ENCODE measurements at regions not wholly inside any gene's neighbourhood (a gene's known extent, or its start where the extent isn't known, plus 50 kb on each side); places are given as distances from the start of the nearest gene placed in this dataset.
"Not testable (repeated sequence)": the region's sequence is repeated elsewhere in the genome, so short reads cannot be mapped to it uniquely, and the experiment has no call there.

- WGBS (ENCODE audit: insufficient coverage) = 100% methylated on average over 1 of the region's 3 CpGs
Measured at GRCh38 chr6:57901445-57901844, 584.0 kb downstream of the PRIM2 start.

GRCh38 chr6:57904356-57904755 lies 586.9 kb downstream of the PRIM2 start:
- not testable (repeated sequence) for H3K36me3 ChIP-seq (replicated peaks in 1 of 2; ENCODE audit: control insufficient read depth in 1 of 2, insufficient read depth in 2 of 2, low read length in 2 of 2)

More at GRCh38 chr6:57901445-57901844, 584.0 kb downstream of the PRIM2 start:
- H3K9me3 Mint-ChIP-seq; H3K9me3 ChIP-seq (replicated peaks in 1 of 2; ENCODE audit: control insufficient read depth in 1 of 2, insufficient read depth in 1 of 2, low read length in 2 of 2); intact Hi-C loops (cut with micrococcal nuclease); H3K27me3 ChIP-seq (ENCODE audit: control insufficient read depth in 2 of 2, insufficient read depth in 2 of 2, low read length in 2 of 2); H3K4me1 ChIP-seq (ENCODE audit: control insufficient read depth in 1 of 2, insufficient read depth in 2 of 2, low read length in 2 of 2); H3K4me3 Mint-ChIP-seq; H3K4me1 Mint-ChIP-seq; DNase-seq; H4K20me1 ChIP-seq (ENCODE audit: insufficient read depth, low read length); H3K36me3 ChIP-seq (replicated peaks in 1 of 2; ENCODE audit: control insufficient read depth in 1 of 2, insufficient read depth in 2 of 2, low read length in 2 of 2); H3K4me2 ChIP-seq (replicated peaks; ENCODE audit: extremely low read depth, low read length, poor library complexity, severe bottlenecking); H3K27me3 Mint-ChIP-seq (ENCODE audit: low read depth in 3 of 3); H2AFZ ChIP-seq (ENCODE audit: insufficient read depth, low read depth, low read length, poor library complexity, severe bottlenecking); H3K36me3 Mint-ChIP-seq; H3K79me2 ChIP-seq (ENCODE audit: insufficient read depth, low read length); H3K9ac ChIP-seq (ENCODE audit: insufficient read depth, low read length, poor library complexity, severe bottlenecking); H3K4me3 ChIP-seq (replicated peaks in 1 of 3; ENCODE audit: low read depth in 2 of 3, low read length in 3 of 3); H3K27ac Mint-ChIP-seq; H3K27ac ChIP-seq (ENCODE audit: low read depth in 1 of 2, low read length in 2 of 2): not testable (repeated sequence)

GRCh38 chr6:57915300-57915699 lies 597.9 kb downstream of the PRIM2 start:
- H3K4me1 ChIP-seq (ENCODE audit: control insufficient read depth in 1 of 2, insufficient read depth in 2 of 2, low read length in 2 of 2); H3K9ac ChIP-seq (ENCODE audit: insufficient read depth, low read length, poor library complexity, severe bottlenecking); H3K9me3 Mint-ChIP-seq; H4K20me1 ChIP-seq (ENCODE audit: insufficient read depth, low read length); H3K4me1 Mint-ChIP-seq; H3K36me3 ChIP-seq (replicated peaks in 1 of 2; ENCODE audit: control insufficient read depth in 1 of 2, insufficient read depth in 2 of 2, low read length in 2 of 2); H3K4me2 ChIP-seq (replicated peaks; ENCODE audit: extremely low read depth, low read length, poor library complexity, severe bottlenecking); H3K4me3 Mint-ChIP-seq; H3K27ac Mint-ChIP-seq; H3K27me3 ChIP-seq (ENCODE audit: control insufficient read depth in 2 of 2, insufficient read depth in 2 of 2, low read length in 2 of 2); DNase-seq; H3K27me3 Mint-ChIP-seq (ENCODE audit: low read depth in 3 of 3); H3K9me3 ChIP-seq (replicated peaks in 1 of 2; ENCODE audit: control insufficient read depth in 1 of 2, insufficient read depth in 1 of 2, low read length in 2 of 2); intact Hi-C loops (cut with micrococcal nuclease); H3K27ac ChIP-seq (ENCODE audit: low read depth in 1 of 2, low read length in 2 of 2); H3K4me3 ChIP-seq (replicated peaks in 1 of 3; ENCODE audit: low read depth in 2 of 3, low read length in 3 of 3); H2AFZ ChIP-seq (ENCODE audit: insufficient read depth, low read depth, low read length, poor library complexity, severe bottlenecking); H3K79me2 ChIP-seq (ENCODE audit: insufficient read depth, low read length): not testable (repeated sequence)
- peaks cover 5 to 11% of the 10 kb centered on the region in 2 donors for H3K36me3 Mint-ChIP-seq

More at GRCh38 chr6:57904356-57904755, 586.9 kb downstream of the PRIM2 start:
- H3K4me3 ChIP-seq (replicated peaks in 1 of 3; ENCODE audit: low read depth in 2 of 3, low read length in 3 of 3); H2AFZ ChIP-seq (ENCODE audit: insufficient read depth, low read depth, low read length, poor library complexity, severe bottlenecking); H3K27ac ChIP-seq (ENCODE audit: low read depth in 1 of 2, low read length in 2 of 2); H3K4me1 Mint-ChIP-seq; H3K9ac ChIP-seq (ENCODE audit: insufficient read depth, low read length, poor library complexity, severe bottlenecking); H3K27me3 Mint-ChIP-seq (ENCODE audit: low read depth in 3 of 3); H3K9me3 Mint-ChIP-seq; H3K4me3 Mint-ChIP-seq; H3K27me3 ChIP-seq (ENCODE audit: control insufficient read depth in 2 of 2, insufficient read depth in 2 of 2, low read length in 2 of 2); H3K9me3 ChIP-seq (replicated peaks in 1 of 2; ENCODE audit: control insufficient read depth in 1 of 2, insufficient read depth in 1 of 2, low read length in 2 of 2); intact Hi-C loops (cut with micrococcal nuclease); H3K4me2 ChIP-seq (replicated peaks; ENCODE audit: extremely low read depth, low read length, poor library complexity, severe bottlenecking); H3K27ac Mint-ChIP-seq; H4K20me1 ChIP-seq (ENCODE audit: insufficient read depth, low read length); DNase-seq; H3K36me3 Mint-ChIP-seq; H3K4me1 ChIP-seq (ENCODE audit: control insufficient read depth in 1 of 2, insufficient read depth in 2 of 2, low read length in 2 of 2); H3K79me2 ChIP-seq (ENCODE audit: insufficient read depth, low read length): not testable (repeated sequence)
- WGBS (ENCODE audit: insufficient coverage) = 100% methylated on average over 2 of the region's 6 CpGs

- H2AFZ ChIP-seq (ENCODE audit: insufficient read depth, low read depth, low read length, poor library complexity, severe bottlenecking); H3K4me1 ChIP-seq (ENCODE audit: control insufficient read depth in 1 of 2, insufficient read depth in 2 of 2, low read length in 2 of 2); H3K27me3 ChIP-seq (ENCODE audit: control insufficient read depth in 2 of 2, insufficient read depth in 2 of 2, low read length in 2 of 2); H3K27ac Mint-ChIP-seq; H3K9ac ChIP-seq (ENCODE audit: insufficient read depth, low read length, poor library complexity, severe bottlenecking); intact Hi-C loops (cut with micrococcal nuclease); H4K20me1 ChIP-seq (ENCODE audit: insufficient read depth, low read length); DNase-seq; H3K4me1 Mint-ChIP-seq; H3K27me3 Mint-ChIP-seq (ENCODE audit: low read depth in 3 of 3); H3K79me2 ChIP-seq (ENCODE audit: insufficient read depth, low read length); H3K4me2 ChIP-seq (replicated peaks; ENCODE audit: extremely low read depth, low read length, poor library complexity, severe bottlenecking); H3K4me3 ChIP-seq (replicated peaks in 1 of 3; ENCODE audit: low read depth in 2 of 3, low read length in 3 of 3); H3K9me3 Mint-ChIP-seq; H3K4me3 Mint-ChIP-seq; H3K27ac ChIP-seq (ENCODE audit: low read depth in 1 of 2, low read length in 2 of 2); H3K9me3 ChIP-seq (replicated peaks in 1 of 2; ENCODE audit: control insufficient read depth in 1 of 2, insufficient read depth in 1 of 2, low read length in 2 of 2): not testable (repeated sequence)
- no CpG with 5 or more reads among the region's 2 CpGs for WGBS (ENCODE audit: insufficient coverage)
- peaks cover 0 to 15% of the 10 kb centered on the region in 2 donors for H3K36me3 ChIP-seq (replicated peaks in 1 of 2; ENCODE audit: control insufficient read depth in 1 of 2, insufficient read depth in 2 of 2, low read length in 2 of 2)
- peaks cover 15 to 22% of the 10 kb centered on the region in 2 donors for H3K36me3 Mint-ChIP-seq
Measured at GRCh38 chr6:57942966-57943365, 625.5 kb downstream of the PRIM2 start.
